HepG2 (cell line): ENCODE measurements at regions not wholly inside any gene's neighbourhood (a gene's known extent, or its start where the extent isn't known, plus 50 kb on each side); places are given as distances from the start of the nearest gene placed in this dataset.
A peak's percentile ranks its signal among the peaks of the same experiment; 100 is the strongest.

Experiments
- ATAC-seq: fragments of 200-7000 bp; cut with Tn5 transposase; 3 replicates; pipeline ENCODE4 v1.9.1; 2020; ENCODE audit warnings: mild to moderate bottlenecking, moderate library complexity
- BruUV-seq: library from RNA; stranded (reverse); fragments of 400-500 nt; replicated peaks from 2 replicates; lab custom pipeline; 2021; lab: Mats Ljungman, UMichigan
- CTCF ChIA-PET: fragments of 300-600 bp; formaldehyde crosslinking; extraction: SDS; loops from one replicate; lab custom pipeline; 2021; ENCODE audit warnings: low total read pairs, inconsistent platforms, low intra/inter-chr PET ratio; lab: Yijun Ruan, JAX
- POLR2A ChIA-PET: fragments of 350-600 bp; sonication (Branson Sonifier 250); formaldehyde crosslinking; loops from one replicate; lab custom pipeline; 2020; ENCODE audit warnings: antibody characterized with exemption, inconsistent platforms; lab: Yijun Ruan, JAX
- DNase-seq: peaks from one replicate; pipeline ENCODE4 v3.0.0-alpha.2; 2015; ENCODE audit warnings: low spot score
- FAIRE-seq: peaks from 3 replicates; lab custom pipeline; 2011; peaks lifted over from hg19 to GRCh38; lab: Jason Lieb, UNC
- H2AFZ ChIP-seq: one replicate; pipeline ENCODE4 v1.6.1; 2011; ENCODE audit warnings: low read length, inconsistent platforms
- H3K27ac ChIP-seq: fragments of 300-600 bp; 3 replicates; pipeline ENCODE4 v1.8.0; 2011; ENCODE audit warnings: mixed run types, mild to moderate bottlenecking, mixed read lengths, low read length, inconsistent platforms; ENCODE audit not compliant: insufficient read depth; ENCODE audit errors: extremely low read length
- H3K27me3 ChIP-seq, 2 experiments: fragments of 200-600 bp in 1 of 2; 2 replicates in 1 of 2; 3 replicates in 1 of 2; pipeline versions ENCODE4 v1.6.0 to v1.8.0; 2011; ENCODE audit warnings: low read length in 2 of 2, mild to moderate bottlenecking in 2 of 2, moderate library complexity in 2 of 2, inconsistent platforms in 1 of 2; ENCODE audit not compliant: insufficient read depth in 2 of 2, control insufficient read depth in 1 of 2
- H3K36me3 ChIP-seq, 2 experiments: fragments of 200-600 bp in 1 of 2; replicated peaks in 1 of 2; 2 replicates in 1 of 2; 3 replicates in 1 of 2; pipeline versions ENCODE4 v1.5.1 to v1.8.0; 2011; ENCODE audit warnings: low read length in 2 of 2, inconsistent platforms in 1 of 2; ENCODE audit not compliant: insufficient read depth in 2 of 2, control insufficient read depth in 1 of 2
- H3K4me1 ChIP-seq: 2 replicates; pipeline ENCODE4 v1.5.1; 2012; ENCODE audit warnings: low read length, inconsistent platforms; ENCODE audit not compliant: insufficient read depth
- H3K4me2 ChIP-seq: 2 replicates; pipeline ENCODE4 v1.6.0; 2011; ENCODE audit warnings: low read depth, low read length, inconsistent platforms
- H3K4me3 ChIP-seq, 3 experiments: fragments of 200-600 bp in 1 of 3; sonication (generic), shearing (Covaris generic) in 1 of 3; replicated peaks in 1 of 3; 2 replicates each; pipeline ENCODE4 v1.5.1; 2011 to 2016; ENCODE audit warnings: low read length in 3 of 3, inconsistent platforms in 2 of 3, low read depth in 2 of 3, mild to moderate bottlenecking in 2 of 3, control low read depth in 1 of 3, mixed read lengths in 1 of 3; ENCODE audit not compliant: insufficient read depth in 1 of 3
- H3K79me2 ChIP-seq: one replicate; pipeline ENCODE4 v1.6.1; 2011; ENCODE audit warnings: low read length, inconsistent platforms; ENCODE audit not compliant: insufficient read depth
- H3K9ac ChIP-seq: 2 replicates; pipeline ENCODE4 v1.6.0; 2011; ENCODE audit warnings: mild to moderate bottlenecking, low read depth, low read length, inconsistent platforms; ENCODE audit not compliant: insufficient read depth
- H3K9me3 ChIP-seq: 2 replicates; pipeline ENCODE4 v1.5.1; 2012; ENCODE audit warnings: mild to moderate bottlenecking, low read length
- H4K20me1 ChIP-seq: 2 replicates; pipeline ENCODE4 v1.6.0; 2011; ENCODE audit warnings: inconsistent platforms, mild to moderate bottlenecking, low read length, moderate library complexity; ENCODE audit not compliant: insufficient read depth
- CBX1 ChIP-seq: IDR thresholded peaks from one replicate; pipeline ENCODE4 v1.6.1; 2016; ENCODE audit warnings: antibody characterized with exemption, low read depth
- ERF ChIP-seq: IDR thresholded peaks from 2 replicates; pipeline ENCODE4 v1.6.1; 2018; ENCODE audit warnings: missing biosample characterization, missing genetic modification reagents
- FOXA1 ChIP-seq, 2 experiments: fragments of 450-650 bp in 1 of 2; sonication (generic) in 1 of 2; formaldehyde crosslinking in 1 of 2; IDR thresholded peaks; 2 replicates each; pipeline versions ENCODE4 v1.4.0 to v1.6.1; 2016 to 2020; ENCODE audit warnings: missing genetic modification reagents in 1 of 2
- FOXA3 ChIP-seq: IDR thresholded peaks from 2 replicates; pipeline ENCODE4 v1.6.1; 2016; ENCODE audit warnings: missing genetic modification reagents, missing compliant biosample characterization
- HES4 ChIP-seq: sonication (generic); formaldehyde crosslinking; IDR thresholded peaks from 2 replicates; pipeline ENCODE4 v1.9.0; 2021; ENCODE audit warnings: mild to moderate bottlenecking, missing genetic modification reagents, borderline replicate concordance
- KLF16 ChIP-seq, 2 experiments: sonication (generic) in 1 of 2; formaldehyde crosslinking in 1 of 2; IDR thresholded peaks; 2 replicates each; pipeline versions ENCODE4 v1.6.1 to v1.8.0; 2016 to 2023; ENCODE audit warnings: missing genetic modification reagents in 2 of 2, missing compliant biosample characterization in 1 of 2
- MAFF ChIP-seq: IDR thresholded peaks from 2 replicates; pipeline ENCODE4 v1.6.1; 2011; ENCODE audit warnings: low read depth, low read length, improper control_type of control experiment
- MAFK ChIP-seq, 2 experiments: IDR thresholded peaks in 1 of 2; conservative IDR thresholded peaks in 1 of 2; 2 replicates each; pipeline ENCODE4 v1.6.1; 2011; ENCODE audit warnings: improper control_type of control experiment in 2 of 2, low read length in 2 of 2
- MXD1 ChIP-seq: sonication (generic); formaldehyde crosslinking; IDR thresholded peaks from 2 replicates; pipeline ENCODE4 v1.4.0; 2020; ENCODE audit warnings: mild to moderate bottlenecking, missing genetic modification reagents
- NFRKB ChIP-seq: fragments of 450-650 bp; IDR thresholded peaks from 2 replicates; pipeline ENCODE4 v1.6.1; 2017
- NRL ChIP-seq: sonication (generic); formaldehyde crosslinking; IDR thresholded peaks from 2 replicates; pipeline ENCODE4 v1.5.0; 2020; ENCODE audit warnings: missing genetic modification reagents, mild to moderate bottlenecking, moderate library complexity, borderline replicate concordance
- ZFP62 ChIP-seq: sonication (generic); formaldehyde crosslinking; IDR thresholded peaks from 2 replicates; pipeline ENCODE4 v1.4.0; 2020; ENCODE audit warnings: missing genetic modification reagents
- WGBS: methylation state at CpG from one replicate; pipeline ENCODE4 v1.1.6; 2017; ENCODE audit warnings: low lambda C conversion rate; 5-methylcytosine and 5-hydroxymethylcytosine counted together
- in situ Hi-C: cut with HindIII; loops from 2 replicates; pipeline ENCODE4 v1.10.0; 2017; ENCODE audit warnings: low pct_unique_long_range_greater_than_20kb; ENCODE audit not compliant: extremely low pct_ligation_motif_present
- intact Hi-C: fragments of 100-400 bp; cut with micrococcal nuclease; formaldehyde crosslinking; loops from one replicate; pipeline ENCODE4 v1.10.0; 2022; ENCODE audit not compliant: unreplicated experiment
- TF ChIP-seq, protein P1 (sequence below): sonication (generic); formaldehyde crosslinking; conservative IDR thresholded peaks from 2 replicates; pipeline ENCODE4 v1.4.0; 2020; ENCODE audit warnings: missing genetic modification reagents
- TF ChIP-seq, protein P2 (sequence below): sonication (generic); formaldehyde crosslinking; IDR thresholded peaks from 2 replicates; pipeline ENCODE4 v1.8.1; 2023; ENCODE audit warnings: missing genetic modification reagents, mild to moderate bottlenecking, borderline replicate concordance
- TF ChIP-seq, protein P3 (sequence below): sonication (generic); formaldehyde crosslinking; IDR thresholded peaks from 2 replicates; pipeline ENCODE4 v1.4.0; 2020; ENCODE audit warnings: mild to moderate bottlenecking, missing genetic modification reagents

GRCh38 chr18:76593843-76594242, 98.8 kb upstream of the ZNF516 start:
- Histone ChIP-seq H3K4me1 (peaks cover 9% of the 10 kb centered on the region), H3K4me3 (no peak overlapping the region), H3K9me3 (no peaks in the 10 kb centered on the region), H2AFZ (no peak overlapping the region), H3K4me2 (no peak overlapping the region), H3K79me2 (no peaks in the 10 kb centered on the region), H4K20me1 (no peaks in the 10 kb centered on the region), H3K36me3 (no peaks in the 10 kb centered on the region), H3K9ac (no peak overlapping the region), H3K27me3 (peaks cover 5 to 23% of the 10 kb centered on the region in 2 experiments; a peak in 3 of 5 replicates), H3K27ac (no peak overlapping the region)
- ATAC-seq (no peak), DNase-seq (no peak), FAIRE-seq (no peak)
- in situ Hi-C loops, result no loop called here
- TF ChIP-seq NRL, result no peak
- TF ChIP-seq MXD1 (CRISPR knock-in tag), result no peak
- no peak for TF ChIP-seq NFRKB
- TF ChIP-seq CBX1, result no peak
- no peak for TF ChIP-seq ZFP62 (CRISPR knock-in tag)
- WGBS, result 40% methylated on average over 2 of the region's 2 CpGs
- ChIA-PET CTCF (no interaction called here), POLR2A (no interaction called here)
- BruUV-seq, result no TSS peak
- intact Hi-C loops, result no loop called here

GRCh38 chr18:76592981-76593381, 97.9 kb upstream of the ZNF516 start:
- intact Hi-C loops (no loop called here), in situ Hi-C loops (no loop called here)
- no peak for DNase-seq
- Histone ChIP-seq H3K9ac (peak overlapping the region; percentile 3; the same call in 1 of the 2 replicates), H3K79me2 (no peaks in the 10 kb centered on the region), H4K20me1 (no peaks in the 10 kb centered on the region), H3K27me3 (peaks cover 5 to 23% of the 10 kb centered on the region in 2 experiments; a peak in 3 of 5 replicates), H3K4me1 (peaks cover 9% of the 10 kb centered on the region), H3K36me3 (no peaks in the 10 kb centered on the region), H3K4me2 (peak overlapping the region; percentile 64), H2AFZ (peak overlapping the region; percentile 29), H3K27ac (no peak overlapping the region)
- FAIRE-seq, result no peak
- POLR2A ChIA-PET, result no interaction called here
- peak; percentile 80 for ATAC-seq
- CTCF ChIA-PET, result no interaction called here
- no TSS peak for BruUV-seq
- 0% methylated on average over 10 of the region's 10 CpGs for WGBS
- no peak for TF ChIP-seq HES4 (CRISPR knock-in tag)
- TF ChIP-seq MAFF, result 0 out of 2 replicates have a peak, but pooled peaks have one; percentile 39
- TF ChIP-seq FOXA1 (IDR thresholded peaks at IDR 0.05), result no peak
- peak; percentile 38; the same call in 1 of the 2 replicates for TF ChIP-seq FOXA1 (CRISPR knock-in tag; IDR thresholded peaks at IDR 0.05)
- TF ChIP-seq FOXA3 (CRISPR knock-in tag), result peak; percentile 25; the same call in 1 of the 2 replicates
- TF ChIP-seq, protein P1, sequence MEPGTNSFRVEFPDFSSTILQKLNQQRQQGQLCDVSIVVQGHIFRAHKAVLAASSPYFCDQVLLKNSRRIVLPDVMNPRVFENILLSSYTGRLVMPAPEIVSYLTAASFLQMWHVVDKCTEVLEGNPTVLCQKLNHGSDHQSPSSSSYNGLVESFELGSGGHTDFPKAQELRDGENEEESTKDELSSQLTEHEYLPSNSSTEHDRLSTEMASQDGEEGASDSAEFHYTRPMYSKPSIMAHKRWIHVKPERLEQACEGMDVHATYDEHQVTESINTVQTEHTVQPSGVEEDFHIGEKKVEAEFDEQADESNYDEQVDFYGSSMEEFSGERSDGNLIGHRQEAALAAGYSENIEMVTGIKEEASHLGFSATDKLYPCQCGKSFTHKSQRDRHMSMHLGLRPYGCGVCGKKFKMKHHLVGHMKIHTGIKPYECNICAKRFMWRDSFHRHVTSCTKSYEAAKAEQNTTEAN, result no peak
- TF ChIP-seq, protein P2, sequence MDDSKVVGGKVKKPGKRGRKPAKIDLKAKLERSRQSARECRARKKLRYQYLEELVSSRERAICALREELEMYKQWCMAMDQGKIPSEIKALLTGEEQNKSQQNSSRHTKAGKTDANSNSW (CRISPR knock-in tag), result no peak
- no peak for TF ChIP-seq ERF (CRISPR knock-in tag)
- TF ChIP-seq MAFK (conservative IDR thresholded peaks at IDR 0.05 in 1 of 2, IDR thresholded peaks at IDR 0.05 in 1 of 2; ENCODE audit: low read length in 2 of 2), result peak; percentile 41 to 58
- TF ChIP-seq, protein P3, sequence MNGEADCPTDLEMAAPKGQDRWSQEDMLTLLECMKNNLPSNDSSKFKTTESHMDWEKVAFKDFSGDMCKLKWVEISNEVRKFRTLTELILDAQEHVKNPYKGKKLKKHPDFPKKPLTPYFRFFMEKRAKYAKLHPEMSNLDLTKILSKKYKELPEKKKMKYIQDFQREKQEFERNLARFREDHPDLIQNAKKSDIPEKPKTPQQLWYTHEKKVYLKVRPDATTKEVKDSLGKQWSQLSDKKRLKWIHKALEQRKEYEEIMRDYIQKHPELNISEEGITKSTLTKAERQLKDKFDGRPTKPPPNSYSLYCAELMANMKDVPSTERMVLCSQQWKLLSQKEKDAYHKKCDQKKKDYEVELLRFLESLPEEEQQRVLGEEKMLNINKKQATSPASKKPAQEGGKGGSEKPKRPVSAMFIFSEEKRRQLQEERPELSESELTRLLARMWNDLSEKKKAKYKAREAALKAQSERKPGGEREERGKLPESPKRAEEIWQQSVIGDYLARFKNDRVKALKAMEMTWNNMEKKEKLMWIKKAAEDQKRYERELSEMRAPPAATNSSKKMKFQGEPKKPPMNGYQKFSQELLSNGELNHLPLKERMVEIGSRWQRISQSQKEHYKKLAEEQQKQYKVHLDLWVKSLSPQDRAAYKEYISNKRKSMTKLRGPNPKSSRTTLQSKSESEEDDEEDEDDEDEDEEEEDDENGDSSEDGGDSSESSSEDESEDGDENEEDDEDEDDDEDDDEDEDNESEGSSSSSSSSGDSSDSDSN (CRISPR knock-in tag), result no peak
- no peak for TF ChIP-seq KLF16 (CRISPR knock-in tag; IDR thresholded peaks at IDR 0.05)
- TF ChIP-seq, all 625 proteins: peak for 4
- peak overlapping the region; percentile 17 to 47 (median 38); a peak in 1 of 6 replicates for H3K4me3 ChIP-seq
- no peaks in the 10 kb centered on the region for H3K9me3 ChIP-seq
